HepG2 (cell line): ENCODE measurements at regions not wholly inside any gene's neighbourhood (a gene's known extent, or its start where the extent isn't known, plus 50 kb on each side); places are given as distances from the start of the nearest gene placed in this dataset.

Experiments
- ATAC-seq: fragments of 200-7000 bp; cut with Tn5 transposase; 3 replicates; pipeline ENCODE4 v1.9.1; 2020; ENCODE audit warnings: mild to moderate bottlenecking, moderate library complexity
- BruUV-seq: library from RNA; stranded (reverse); fragments of 400-500 nt; replicated peaks from 2 replicates; lab custom pipeline; 2021; lab: Mats Ljungman, UMichigan
- CTCF ChIA-PET: fragments of 300-600 bp; formaldehyde crosslinking; extraction: SDS; loops from one replicate; lab custom pipeline; 2021; ENCODE audit warnings: low total read pairs, inconsistent platforms, low intra/inter-chr PET ratio; lab: Yijun Ruan, JAX
- POLR2A ChIA-PET: fragments of 350-600 bp; sonication (Branson Sonifier 250); formaldehyde crosslinking; loops from one replicate; lab custom pipeline; 2020; ENCODE audit warnings: antibody characterized with exemption, inconsistent platforms; lab: Yijun Ruan, JAX
- DNase-seq: peaks from one replicate; pipeline ENCODE4 v3.0.0-alpha.2; 2015; ENCODE audit warnings: low spot score
- FAIRE-seq: peaks from 3 replicates; lab custom pipeline; 2011; peaks lifted over from hg19 to GRCh38; lab: Jason Lieb, UNC
- H2AFZ ChIP-seq: one replicate; pipeline ENCODE4 v1.6.1; 2011; ENCODE audit warnings: low read length, inconsistent platforms
- H3K27ac ChIP-seq: fragments of 300-600 bp; 3 replicates; pipeline ENCODE4 v1.8.0; 2011; ENCODE audit warnings: mixed run types, mild to moderate bottlenecking, mixed read lengths, low read length, inconsistent platforms; ENCODE audit not compliant: insufficient read depth; ENCODE audit errors: extremely low read length
- H3K27me3 ChIP-seq, 2 experiments: fragments of 200-600 bp in 1 of 2; 2 replicates in 1 of 2; 3 replicates in 1 of 2; pipeline versions ENCODE4 v1.6.0 to v1.8.0; 2011; ENCODE audit warnings: low read length in 2 of 2, mild to moderate bottlenecking in 2 of 2, moderate library complexity in 2 of 2, inconsistent platforms in 1 of 2; ENCODE audit not compliant: insufficient read depth in 2 of 2, control insufficient read depth in 1 of 2
- H3K36me3 ChIP-seq, 2 experiments: fragments of 200-600 bp in 1 of 2; replicated peaks in 1 of 2; 2 replicates in 1 of 2; 3 replicates in 1 of 2; pipeline versions ENCODE4 v1.5.1 to v1.8.0; 2011; ENCODE audit warnings: low read length in 2 of 2, inconsistent platforms in 1 of 2; ENCODE audit not compliant: insufficient read depth in 2 of 2, control insufficient read depth in 1 of 2
- H3K4me1 ChIP-seq: 2 replicates; pipeline ENCODE4 v1.5.1; 2012; ENCODE audit warnings: low read length, inconsistent platforms; ENCODE audit not compliant: insufficient read depth
- H3K4me2 ChIP-seq: 2 replicates; pipeline ENCODE4 v1.6.0; 2011; ENCODE audit warnings: low read depth, low read length, inconsistent platforms
- H3K4me3 ChIP-seq, 3 experiments: fragments of 200-600 bp in 1 of 3; sonication (generic), shearing (Covaris generic) in 1 of 3; replicated peaks in 1 of 3; 2 replicates each; pipeline ENCODE4 v1.5.1; 2011 to 2016; ENCODE audit warnings: low read length in 3 of 3, inconsistent platforms in 2 of 3, low read depth in 2 of 3, mild to moderate bottlenecking in 2 of 3, control low read depth in 1 of 3, mixed read lengths in 1 of 3; ENCODE audit not compliant: insufficient read depth in 1 of 3
- H3K79me2 ChIP-seq: one replicate; pipeline ENCODE4 v1.6.1; 2011; ENCODE audit warnings: low read length, inconsistent platforms; ENCODE audit not compliant: insufficient read depth
- H3K9ac ChIP-seq: 2 replicates; pipeline ENCODE4 v1.6.0; 2011; ENCODE audit warnings: mild to moderate bottlenecking, low read depth, low read length, inconsistent platforms; ENCODE audit not compliant: insufficient read depth
- H3K9me3 ChIP-seq: 2 replicates; pipeline ENCODE4 v1.5.1; 2012; ENCODE audit warnings: mild to moderate bottlenecking, low read length
- H4K20me1 ChIP-seq: 2 replicates; pipeline ENCODE4 v1.6.0; 2011; ENCODE audit warnings: inconsistent platforms, mild to moderate bottlenecking, low read length, moderate library complexity; ENCODE audit not compliant: insufficient read depth
- HNRNPL ChIP-seq: fragments of 200-400 bp; formaldehyde crosslinking; IDR thresholded peaks from 2 replicates; pipeline ENCODE4 v1.6.1; 2017; ENCODE audit warnings: mild to moderate bottlenecking, low read depth, low read length
- JUND ChIP-seq: sonication (generic); formaldehyde crosslinking; IDR thresholded peaks from 2 replicates; pipeline ENCODE4 v1.8.0; 2022; ENCODE audit warnings: mild to moderate bottlenecking, missing genetic modification reagents
- RORA ChIP-seq: sonication (generic); formaldehyde crosslinking; IDR thresholded peaks from 2 replicates; pipeline ENCODE4 v1.5.0; 2020; ENCODE audit warnings: mild to moderate bottlenecking, missing genetic modification reagents, moderate library complexity
- ZNF329 ChIP-seq: sonication (generic); formaldehyde crosslinking; IDR thresholded peaks from 2 replicates; pipeline ENCODE4 v1.9.0; 2021; ENCODE audit warnings: low read depth, mild to moderate bottlenecking, missing genetic modification reagents
- ZNF558 ChIP-seq: sonication (generic); formaldehyde crosslinking; IDR thresholded peaks from 2 replicates; pipeline ENCODE4 v1.9.0; 2022; ENCODE audit warnings: mild to moderate bottlenecking, missing genetic modification reagents, borderline replicate concordance
- ZNF598 ChIP-seq: sonication (generic); formaldehyde crosslinking; IDR thresholded peaks from 2 replicates; pipeline ENCODE4 v1.5.1; 2020; ENCODE audit warnings: mild to moderate bottlenecking, missing genetic modification reagents, borderline replicate concordance
- WGBS: methylation state at CpG from one replicate; pipeline ENCODE4 v1.1.6; 2017; ENCODE audit warnings: low lambda C conversion rate; 5-methylcytosine and 5-hydroxymethylcytosine counted together
- in situ Hi-C: cut with HindIII; loops from 2 replicates; pipeline ENCODE4 v1.10.0; 2017; ENCODE audit warnings: low pct_unique_long_range_greater_than_20kb; ENCODE audit not compliant: extremely low pct_ligation_motif_present
- intact Hi-C: fragments of 100-400 bp; cut with micrococcal nuclease; formaldehyde crosslinking; loops from one replicate; pipeline ENCODE4 v1.10.0; 2022; ENCODE audit not compliant: unreplicated experiment
- TF ChIP-seq, protein P1 (sequence below): IDR thresholded peaks from 2 replicates; pipeline ENCODE4 v1.4.0; 2020; ENCODE audit warnings: mild to moderate bottlenecking, missing genetic modification reagents
- TF ChIP-seq, protein P2 (sequence below): sonication (generic); formaldehyde crosslinking; IDR thresholded peaks from 2 replicates; pipeline ENCODE4 v1.4.0; 2020; ENCODE audit warnings: missing genetic modification reagents, borderline replicate concordance
- TF ChIP-seq, protein P3 (sequence below): sonication (generic); formaldehyde crosslinking; IDR thresholded peaks from 2 replicates; pipeline ENCODE4 v1.4.0; 2020; ENCODE audit warnings: missing genetic modification reagents

DNA sequence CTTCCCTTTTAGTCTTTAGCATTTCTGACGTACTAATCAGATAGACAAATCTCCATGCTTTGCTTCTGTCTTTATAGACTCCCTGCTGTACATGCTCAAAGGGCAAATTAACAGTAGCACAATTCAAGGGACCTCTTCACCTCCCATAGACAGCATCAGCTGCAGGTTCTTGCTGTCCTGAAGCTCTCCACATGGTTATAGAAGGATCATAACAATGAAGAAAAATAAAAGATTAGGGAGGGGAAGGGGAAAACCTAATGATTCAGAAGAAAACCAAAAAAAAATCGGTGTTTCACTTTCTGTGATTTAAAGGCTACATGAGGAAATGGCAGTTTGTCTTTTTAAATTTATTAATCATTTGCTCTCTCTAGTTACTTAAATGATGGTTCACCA, 155.5 kb downstream of the PTCSC3 start (continued):
- TF ChIP-seq, protein P1, sequence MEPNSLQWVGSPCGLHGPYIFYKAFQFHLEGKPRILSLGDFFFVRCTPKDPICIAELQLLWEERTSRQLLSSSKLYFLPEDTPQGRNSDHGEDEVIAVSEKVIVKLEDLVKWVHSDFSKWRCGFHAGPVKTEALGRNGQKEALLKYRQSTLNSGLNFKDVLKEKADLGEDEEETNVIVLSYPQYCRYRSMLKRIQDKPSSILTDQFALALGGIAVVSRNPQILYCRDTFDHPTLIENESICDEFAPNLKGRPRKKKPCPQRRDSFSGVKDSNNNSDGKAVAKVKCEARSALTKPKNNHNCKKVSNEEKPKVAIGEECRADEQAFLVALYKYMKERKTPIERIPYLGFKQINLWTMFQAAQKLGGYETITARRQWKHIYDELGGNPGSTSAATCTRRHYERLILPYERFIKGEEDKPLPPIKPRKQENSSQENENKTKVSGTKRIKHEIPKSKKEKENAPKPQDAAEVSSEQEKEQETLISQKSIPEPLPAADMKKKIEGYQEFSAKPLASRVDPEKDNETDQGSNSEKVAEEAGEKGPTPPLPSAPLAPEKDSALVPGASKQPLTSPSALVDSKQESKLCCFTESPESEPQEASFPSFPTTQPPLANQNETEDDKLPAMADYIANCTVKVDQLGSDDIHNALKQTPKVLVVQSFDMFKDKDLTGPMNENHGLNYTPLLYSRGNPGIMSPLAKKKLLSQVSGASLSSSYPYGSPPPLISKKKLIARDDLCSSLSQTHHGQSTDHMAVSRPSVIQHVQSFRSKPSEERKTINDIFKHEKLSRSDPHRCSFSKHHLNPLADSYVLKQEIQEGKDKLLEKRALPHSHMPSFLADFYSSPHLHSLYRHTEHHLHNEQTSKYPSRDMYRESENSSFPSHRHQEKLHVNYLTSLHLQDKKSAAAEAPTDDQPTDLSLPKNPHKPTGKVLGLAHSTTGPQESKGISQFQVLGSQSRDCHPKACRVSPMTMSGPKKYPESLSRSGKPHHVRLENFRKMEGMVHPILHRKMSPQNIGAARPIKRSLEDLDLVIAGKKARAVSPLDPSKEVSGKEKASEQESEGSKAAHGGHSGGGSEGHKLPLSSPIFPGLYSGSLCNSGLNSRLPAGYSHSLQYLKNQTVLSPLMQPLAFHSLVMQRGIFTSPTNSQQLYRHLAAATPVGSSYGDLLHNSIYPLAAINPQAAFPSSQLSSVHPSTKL (CRISPR knock-in tag): no peak

DNA sequence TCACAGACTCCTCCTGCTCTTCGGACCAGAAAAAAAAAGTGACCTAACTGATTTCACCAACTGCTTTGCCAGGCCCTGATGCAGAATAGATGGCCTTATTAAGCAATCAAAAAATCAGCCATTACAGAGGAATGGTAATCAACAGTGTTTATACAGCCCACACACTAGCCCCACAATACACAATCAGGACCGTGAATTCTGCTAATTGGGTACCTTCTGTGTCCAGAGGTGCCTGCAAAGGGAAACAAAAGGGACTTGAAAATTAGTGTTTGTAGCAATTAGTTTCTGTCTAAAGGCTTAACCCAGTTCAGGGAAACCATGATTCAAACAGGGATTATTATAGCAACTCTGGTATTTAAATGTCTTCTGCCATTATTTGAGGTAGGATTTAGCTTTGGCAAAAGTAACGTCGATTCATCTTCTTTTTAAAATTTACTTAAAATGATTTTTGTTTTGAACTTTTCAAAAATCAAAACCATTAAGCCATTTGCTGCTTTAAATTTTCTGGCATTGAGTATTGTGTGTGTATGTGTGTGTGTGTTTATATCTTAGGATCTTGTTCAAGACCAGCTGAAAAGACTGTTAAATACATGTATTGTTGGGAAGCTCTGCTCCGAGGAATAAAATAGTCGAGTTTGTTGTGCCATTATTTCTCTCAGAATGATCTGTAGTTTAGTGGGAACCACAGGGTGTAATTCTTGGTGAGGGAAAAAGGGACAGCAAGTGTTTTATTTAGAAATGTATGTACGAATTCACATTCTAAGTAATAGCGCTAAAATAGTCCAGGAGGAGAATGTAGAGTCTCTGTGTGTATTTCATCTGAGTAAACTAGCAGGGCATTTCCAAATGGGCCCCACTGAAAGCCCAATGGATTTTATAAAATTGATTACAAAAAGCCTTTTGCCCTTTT, 156.1 kb downstream of the PTCSC3 start:
- Histone ChIP-seq H3K79me2 (no peaks in the 10 kb centered on the region), H3K27ac (no peak overlapping the region), H2AFZ (no peak overlapping the region), H3K27me3 (no peaks in the 10 kb centered on the region), H4K20me1 (no peaks in the 10 kb centered on the region), H3K4me1 (no peaks in the 10 kb centered on the region), H3K9ac (no peak overlapping the region), H3K4me3 (no peak overlapping the region), H3K4me2 (no peak overlapping the region), H3K9me3 (no peaks in the 10 kb centered on the region), H3K36me3 (no peaks in the 10 kb centered on the region)
- TF ChIP-seq HNRNPL (no peak), ZNF329 (CRISPR knock-in tag) (no peak), RORA (CRISPR knock-in tag) (no peak), ZNF598 (CRISPR knock-in tag) (no peak), ZNF558 (CRISPR knock-in tag) (no peak), JUND (no peak)
- TF ChIP-seq, protein P2, sequence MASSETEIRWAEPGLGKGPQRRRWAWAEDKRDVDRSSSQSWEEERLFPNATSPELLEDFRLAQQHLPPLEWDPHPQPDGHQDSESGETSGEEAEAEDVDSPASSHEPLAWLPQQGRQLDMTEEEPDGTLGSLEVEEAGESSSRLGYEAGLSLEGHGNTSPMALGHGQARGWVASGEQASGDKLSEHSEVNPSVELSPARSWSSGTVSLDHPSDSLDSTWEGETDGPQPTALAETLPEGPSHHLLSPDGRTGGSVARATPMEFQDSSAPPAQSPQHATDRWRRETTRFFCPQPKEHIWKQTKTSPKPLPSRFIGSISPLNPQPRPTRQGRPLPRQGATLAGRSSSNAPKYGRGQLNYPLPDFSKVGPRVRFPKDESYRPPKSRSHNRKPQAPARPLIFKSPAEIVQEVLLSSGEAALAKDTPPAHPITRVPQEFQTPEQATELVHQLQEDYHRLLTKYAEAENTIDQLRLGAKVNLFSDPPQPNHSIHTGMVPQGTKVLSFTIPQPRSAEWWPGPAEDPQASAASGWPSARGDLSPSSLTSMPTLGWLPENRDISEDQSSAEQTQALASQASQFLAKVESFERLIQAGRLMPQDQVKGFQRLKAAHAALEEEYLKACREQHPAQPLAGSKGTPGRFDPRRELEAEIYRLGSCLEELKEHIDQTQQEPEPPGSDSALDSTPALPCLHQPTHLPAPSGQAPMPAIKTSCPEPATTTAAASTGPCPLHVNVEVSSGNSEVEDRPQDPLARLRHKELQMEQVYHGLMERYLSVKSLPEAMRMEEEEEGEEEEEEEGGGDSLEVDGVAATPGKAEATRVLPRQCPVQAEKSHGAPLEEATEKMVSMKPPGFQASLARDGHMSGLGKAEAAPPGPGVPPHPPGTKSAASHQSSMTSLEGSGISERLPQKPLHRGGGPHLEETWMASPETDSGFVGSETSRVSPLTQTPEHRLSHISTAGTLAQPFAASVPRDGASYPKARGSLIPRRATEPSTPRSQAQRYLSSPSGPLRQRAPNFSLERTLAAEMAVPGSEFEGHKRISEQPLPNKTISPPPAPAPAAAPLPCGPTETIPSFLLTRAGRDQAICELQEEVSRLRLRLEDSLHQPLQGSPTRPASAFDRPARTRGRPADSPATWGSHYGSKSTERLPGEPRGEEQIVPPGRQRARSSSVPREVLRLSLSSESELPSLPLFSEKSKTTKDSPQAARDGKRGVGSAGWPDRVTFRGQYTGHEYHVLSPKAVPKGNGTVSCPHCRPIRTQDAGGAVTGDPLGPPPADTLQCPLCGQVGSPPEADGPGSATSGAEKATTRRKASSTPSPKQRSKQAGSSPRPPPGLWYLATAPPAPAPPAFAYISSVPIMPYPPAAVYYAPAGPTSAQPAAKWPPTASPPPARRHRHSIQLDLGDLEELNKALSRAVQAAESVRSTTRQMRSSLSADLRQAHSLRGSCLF (CRISPR knock-in tag): no peak
- TF ChIP-seq, protein P3, sequence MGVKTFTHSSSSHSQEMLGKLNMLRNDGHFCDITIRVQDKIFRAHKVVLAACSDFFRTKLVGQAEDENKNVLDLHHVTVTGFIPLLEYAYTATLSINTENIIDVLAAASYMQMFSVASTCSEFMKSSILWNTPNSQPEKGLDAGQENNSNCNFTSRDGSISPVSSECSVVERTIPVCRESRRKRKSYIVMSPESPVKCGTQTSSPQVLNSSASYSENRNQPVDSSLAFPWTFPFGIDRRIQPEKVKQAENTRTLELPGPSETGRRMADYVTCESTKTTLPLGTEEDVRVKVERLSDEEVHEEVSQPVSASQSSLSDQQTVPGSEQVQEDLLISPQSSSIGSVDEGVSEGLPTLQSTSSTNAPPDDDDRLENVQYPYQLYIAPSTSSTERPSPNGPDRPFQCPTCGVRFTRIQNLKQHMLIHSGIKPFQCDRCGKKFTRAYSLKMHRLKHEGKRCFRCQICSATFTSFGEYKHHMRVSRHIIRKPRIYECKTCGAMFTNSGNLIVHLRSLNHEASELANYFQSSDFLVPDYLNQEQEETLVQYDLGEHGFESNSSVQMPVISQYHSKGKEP (CRISPR knock-in tag): no peak
- no TSS peak for BruUV-seq
- in situ Hi-C loops (no loop called here), intact Hi-C loops (no loop called here)
- FAIRE-seq (no peak), ATAC-seq (no peak), DNase-seq (no peak)
- 33% methylated on average over 8 of the region's 8 CpGs for WGBS
- ChIA-PET POLR2A (no interaction called here), CTCF (no interaction called here)
